Activated CD4-positive, alpha-beta T cell treated with anti-CD3 and anti-CD28 coated beads, Interleukin-2, amount 50 U/mL, for 16 hours (primary cell): ENCODE measurements at regions not wholly inside any gene's neighbourhood (a gene's known extent, or its start where the extent isn't known, plus 50 kb on each side); places are given as distances from the start of the nearest gene placed in this dataset.

ENCODE experiments used
- DNase-seq: peaks from one replicate; pipeline ENCODE4 v3.0.0-alpha.2; 2020

- DNase-seq: no peak
Measured at GRCh38 chr6:47360388-47360787, 50.7 kb upstream of the TNFRSF21 start.

GRCh38 chr6:47362857-47363461, 53.3 kb upstream of the TNFRSF21 start:
- no peak for DNase-seq

GRCh38 chr6:47363736-47364135, 54.0 kb upstream of the TNFRSF21 start:
- DNase-seq: no peak

- DNase-seq: no peak
Measured at GRCh38 chr6:47366335-47366890, 56.7 kb upstream of the TNFRSF21 start.

- DNase-seq: no peak
Measured at GRCh38 chr6:47371139-47371869, 61.6 kb upstream of the TNFRSF21 start.

- no peak for DNase-seq
Measured at GRCh38 chr6:47371870-47372255, 62.2 kb upstream of the TNFRSF21 start.

GRCh38 chr6:47372318-47372717, 62.6 kb upstream of the TNFRSF21 start:
- DNase-seq: no peak

- no peak for DNase-seq
Measured at GRCh38 chr6:47375426-47375825, 65.7 kb upstream of the TNFRSF21 start.

GRCh38 chr6:47376930-47377329, 67.2 kb upstream of the TNFRSF21 start:
- peak; percentile 1 for DNase-seq

GRCh38 chr6:47377971-47378370, 68.3 kb upstream of the TNFRSF21 start:
- no peak for DNase-seq

GRCh38 chr6:47379328-47379727, 69.6 kb upstream of the TNFRSF21 start:
- no peak for DNase-seq

- DNase-seq: no peak
Measured at GRCh38 chr6:47380251-47380650, 70.5 kb upstream of the TNFRSF21 start.

GRCh38 chr6:47381036-47381435, 71.3 kb upstream of the TNFRSF21 start:
- DNase-seq: no peak

- no peak for DNase-seq
Measured at GRCh38 chr6:47383360-47383759, 73.7 kb upstream of the TNFRSF21 start.

- DNase-seq: no peak
Measured at GRCh38 chr6:47391675-47392074, 82.0 kb upstream of the TNFRSF21 start.

GRCh38 chr6:47392251-47392650, 82.5 kb upstream of the TNFRSF21 start:
- no peak for DNase-seq

GRCh38 chr6:47396401-47397069, 81.1 kb upstream of the CD2AP start:
- no peak for DNase-seq

- no peak for DNase-seq
Measured at GRCh38 chr6:47400581-47400980, 77.0 kb upstream of the CD2AP start.

- DNase-seq: no peak
Measured at GRCh38 chr6:47402081-47402480, 75.5 kb upstream of the CD2AP start.

GRCh38 chr6:47403056-47403455, 74.5 kb upstream of the CD2AP start:
- DNase-seq: no peak

- DNase-seq: no peak
Measured at GRCh38 chr6:47403801-47404200, 73.8 kb upstream of the CD2AP start.

GRCh38 chr6:47404435-47404834, 73.2 kb upstream of the CD2AP start:
- DNase-seq: no peak

- no peak for DNase-seq
Measured at GRCh38 chr6:47405273-47405672, 72.3 kb upstream of the CD2AP start.
